GM10248 (cell line): ENCODE measurements at regions not wholly inside any gene's neighbourhood (a gene's known extent, or its start where the extent isn't known, plus 50 kb on each side); places are given as distances from the start of the nearest gene placed in this dataset.

ENCODE experiments used
- CTCF ChIA-PET: fragments of 300-600 bp; sonication (Branson Sonifier 250); formaldehyde crosslinking; extraction: SDS; loops from one replicate; lab custom pipeline; 2021; ENCODE audit warnings: antibody characterized with exemption; lab: Yijun Ruan, JAX
- POLR2A ChIA-PET: fragments of 350-650 bp; sonication (Branson Sonifier 250); formaldehyde crosslinking; extraction: SDS; loops from one replicate; lab custom pipeline; 2020; ENCODE audit warnings: antibody characterized with exemption; lab: Yijun Ruan, JAX
- DNase-seq: peaks from one replicate; pipeline ENCODE4 v3.0.0; 2012; ENCODE audit errors: extremely low spot score
- TF ChIP-seq, protein P1 (sequence below): IDR thresholded peaks from 2 replicates; pipeline ENCODE4 v1.5.1; 2012; ENCODE audit warnings: mild to moderate bottlenecking, low read depth; ENCODE audit errors: extremely low read depth, missing control alignments, control extremely low read depth

DNA sequence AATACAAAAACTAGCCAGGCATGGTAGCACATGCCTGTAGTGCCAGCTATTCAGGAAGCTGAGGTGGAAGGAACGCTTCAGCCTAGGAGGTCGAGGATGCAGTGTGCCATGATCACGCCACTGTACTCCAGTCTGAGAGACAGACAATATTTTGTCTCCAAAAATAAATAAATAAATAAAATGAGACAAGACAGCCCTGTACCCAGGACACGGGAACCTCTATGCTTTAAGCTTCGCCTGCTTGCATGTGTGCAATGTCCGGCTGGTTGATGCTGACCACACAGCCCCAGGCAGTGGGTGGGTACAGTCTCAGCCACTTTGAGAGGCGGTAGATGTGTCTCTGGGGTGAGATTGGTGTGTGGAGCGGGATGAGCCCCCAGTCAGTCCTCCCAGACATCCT is 52.0 kb upstream of the MPEG1 start:
- POLR2A ChIA-PET, result no interaction called here
- TF ChIP-seq, protein P1, sequence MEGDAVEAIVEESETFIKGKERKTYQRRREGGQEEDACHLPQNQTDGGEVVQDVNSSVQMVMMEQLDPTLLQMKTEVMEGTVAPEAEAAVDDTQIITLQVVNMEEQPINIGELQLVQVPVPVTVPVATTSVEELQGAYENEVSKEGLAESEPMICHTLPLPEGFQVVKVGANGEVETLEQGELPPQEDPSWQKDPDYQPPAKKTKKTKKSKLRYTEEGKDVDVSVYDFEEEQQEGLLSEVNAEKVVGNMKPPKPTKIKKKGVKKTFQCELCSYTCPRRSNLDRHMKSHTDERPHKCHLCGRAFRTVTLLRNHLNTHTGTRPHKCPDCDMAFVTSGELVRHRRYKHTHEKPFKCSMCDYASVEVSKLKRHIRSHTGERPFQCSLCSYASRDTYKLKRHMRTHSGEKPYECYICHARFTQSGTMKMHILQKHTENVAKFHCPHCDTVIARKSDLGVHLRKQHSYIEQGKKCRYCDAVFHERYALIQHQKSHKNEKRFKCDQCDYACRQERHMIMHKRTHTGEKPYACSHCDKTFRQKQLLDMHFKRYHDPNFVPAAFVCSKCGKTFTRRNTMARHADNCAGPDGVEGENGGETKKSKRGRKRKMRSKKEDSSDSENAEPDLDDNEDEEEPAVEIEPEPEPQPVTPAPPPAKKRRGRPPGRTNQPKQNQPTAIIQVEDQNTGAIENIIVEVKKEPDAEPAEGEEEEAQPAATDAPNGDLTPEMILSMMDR, result no peak
- DNase-seq, result no peak
- CTCF ChIA-PET, result interaction anchor here (0.9 to 2.9 kb wide), 4 partner anchors 8 to 94 kb away, joined by 4 to 13 read pairs (median 6); partner anchors contain the start of gene DTX4

- ChIA-PET CTCF (interaction anchor here (1.1 to 2.9 kb wide), 6 partner anchors 9 to 103 kb away, joined by 3 to 13 read pairs (median 6); partner anchors contain the start of gene DTX4), POLR2A (no interaction called here)
- no peak for DNase-seq
- TF ChIP-seq, protein P1, result peak; percentile 56
These were observed 50.6 kb upstream of the MPEG1 start for GRCh38 chr11:59263225-59263894.
